EH (cell line): ENCODE measurements at regions not wholly inside any gene's neighbourhood (a gene's known extent, or its start where the extent isn't known, plus 50 kb on each side); places are given as distances from the start of the nearest gene placed in this dataset.

Experiments
- DNase-seq: peaks from one replicate; pipeline ENCODE4 v3.0.0-alpha.2; 2015; ENCODE audit warnings: low read depth

DNA sequence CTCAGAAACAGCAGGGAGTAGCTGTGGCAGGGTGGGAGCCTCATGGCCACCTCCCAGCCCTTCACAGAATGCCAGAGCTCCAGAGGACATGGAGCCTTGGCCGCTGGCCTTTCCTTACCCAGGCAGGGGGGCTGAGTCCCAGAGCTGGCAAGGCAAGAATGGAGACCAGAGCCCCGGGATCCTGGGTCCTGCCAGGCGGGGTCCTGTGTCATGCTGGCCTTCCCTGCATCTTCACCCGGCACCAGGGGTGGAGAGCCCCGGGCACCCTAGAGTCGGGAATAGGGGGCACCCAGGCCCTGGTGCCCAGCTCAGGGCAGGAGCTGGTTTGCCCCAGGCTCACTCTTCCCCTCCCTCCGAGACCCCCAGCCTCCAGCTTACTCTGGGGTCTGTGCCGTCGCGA is 519.9 kb downstream of the TBC1D22A start:
- no peak for DNase-seq

DNA sequence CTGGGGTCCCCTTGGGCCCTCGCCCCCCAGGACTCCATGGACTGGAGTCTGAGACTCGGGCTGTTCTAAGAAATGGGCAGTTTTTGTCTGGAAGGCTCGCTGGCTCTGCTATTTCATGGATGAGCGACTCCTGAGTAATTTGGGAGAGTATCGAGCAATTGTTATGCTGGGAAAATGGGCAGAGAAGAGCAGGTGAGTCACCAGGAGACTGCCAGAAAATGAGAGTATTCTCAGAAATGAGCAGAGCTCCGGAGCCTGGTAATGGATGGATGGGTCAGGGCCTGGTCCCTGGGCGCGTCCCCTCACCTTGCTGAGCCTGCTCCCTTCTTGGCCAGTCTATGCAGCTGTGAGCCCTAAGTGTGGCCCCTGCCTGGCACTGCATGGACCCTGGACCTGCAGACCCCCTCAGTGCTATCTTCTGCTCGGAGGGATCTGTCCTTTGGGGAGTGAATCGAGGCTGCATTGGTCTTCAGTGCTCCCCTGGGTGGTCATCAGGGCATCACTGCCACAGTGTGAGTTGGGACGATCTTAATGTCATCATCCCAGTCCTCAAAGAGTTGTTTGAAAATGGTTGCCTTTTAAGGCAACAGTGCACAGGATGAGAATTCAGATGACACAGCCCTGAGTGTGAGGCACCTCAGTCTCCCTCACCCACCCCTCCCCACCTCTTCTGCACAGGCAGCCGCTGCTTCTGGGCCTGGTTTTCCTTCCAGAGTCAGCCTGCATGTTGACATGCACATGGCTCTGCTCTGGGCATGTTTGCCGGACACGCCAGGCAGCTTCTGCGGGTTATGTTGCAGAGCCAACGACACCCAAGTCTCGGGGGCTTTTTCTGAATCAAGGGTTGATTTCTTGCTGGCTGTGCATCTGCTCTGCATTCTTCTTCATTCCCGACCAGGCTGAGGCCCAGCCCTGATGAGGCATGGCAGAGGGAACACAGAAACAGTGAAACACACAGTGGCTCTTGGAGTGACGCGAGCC is 519.0 kb downstream of the TBC1D22A start:
- peak; percentile 19 for DNase-seq

- no peak for DNase-seq
Measured at GRCh38 chr22:47280301-47280700, 517.9 kb downstream of the TBC1D22A start.

GRCh38 chr22:47279746-47280145 is 517.3 kb downstream of the TBC1D22A start:
- no peak for DNase-seq

GRCh38 chr22:47279337-47279736 is 516.9 kb downstream of the TBC1D22A start:
- DNase-seq: no peak

GRCh38 chr22:47278655-47279054 is 516.2 kb downstream of the TBC1D22A start:
- DNase-seq: no peak

- DNase-seq: no peak
Measured at GRCh38 chr22:47277531-47277930, 515.1 kb downstream of the TBC1D22A start.

DNA sequence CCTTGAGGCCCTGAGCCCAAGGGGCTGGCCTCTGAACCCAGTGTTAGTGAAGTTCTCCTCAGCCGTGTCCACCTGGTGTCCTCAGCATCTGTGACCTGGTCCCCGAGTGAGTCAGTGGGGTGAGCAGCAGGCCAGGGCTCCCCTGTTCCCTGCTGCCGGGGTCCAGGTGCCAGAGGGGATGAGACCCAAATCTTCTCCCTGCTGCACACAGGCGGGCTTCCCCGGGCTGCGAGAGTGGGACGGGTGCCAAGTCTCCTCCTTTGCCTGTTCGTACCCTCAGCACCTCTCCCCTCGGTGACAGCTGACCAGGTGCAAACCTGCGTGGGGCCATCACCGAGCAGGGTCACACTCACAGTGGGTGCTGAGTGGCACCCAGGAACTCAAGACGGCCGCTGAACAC is 514.5 kb downstream of the TBC1D22A start:
- DNase-seq: no peak

- no peak for DNase-seq
Measured at GRCh38 chr22:47276450-47276820, 514.0 kb downstream of the TBC1D22A start.

DNA sequence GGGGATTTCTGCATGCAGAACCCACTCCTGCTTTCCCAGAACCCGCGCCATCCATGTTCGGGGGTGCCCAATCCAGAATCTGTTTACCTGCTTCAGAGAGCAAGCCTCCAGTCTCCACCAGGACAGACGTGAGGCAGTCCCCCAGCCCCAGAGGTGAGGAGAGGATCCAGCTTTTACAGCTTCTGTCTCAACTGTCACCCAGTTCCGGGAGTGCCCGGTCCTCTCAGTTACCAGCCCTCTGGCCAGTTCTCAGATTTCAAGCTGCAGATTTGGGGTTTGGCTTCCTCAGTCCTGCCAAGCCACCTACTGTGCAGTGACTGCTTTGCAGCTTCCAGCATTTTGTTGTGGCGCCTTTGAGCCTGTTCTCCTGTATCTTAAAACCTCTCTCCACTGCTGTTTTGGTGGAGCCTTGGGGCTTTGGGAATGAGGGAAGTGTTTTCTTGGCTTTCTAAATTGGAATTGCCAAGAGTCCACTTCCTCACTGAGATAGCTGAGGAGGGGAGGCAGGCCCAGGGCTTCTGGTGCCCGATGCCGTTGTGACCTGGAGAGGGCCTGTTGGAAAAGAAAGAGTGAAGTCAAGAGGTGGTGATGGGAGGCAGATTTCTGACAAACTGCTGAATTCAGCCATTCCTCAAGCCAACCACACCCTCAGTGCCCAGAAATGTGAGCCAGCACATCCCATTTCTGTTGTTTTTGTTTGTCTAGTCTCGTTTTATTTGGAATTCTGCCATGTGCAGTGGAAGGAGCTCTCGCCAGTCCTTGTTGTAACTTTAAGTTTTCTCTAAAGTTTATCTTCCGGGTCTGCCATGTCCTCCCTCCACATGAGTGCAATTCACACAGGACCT is 513.4 kb downstream of the TBC1D22A start:
- peak; percentile 16 for DNase-seq

GRCh38 chr22:47274196-47274595 is 511.7 kb downstream of the TBC1D22A start:
- DNase-seq: no peak

- DNase-seq: no peak
Measured at GRCh38 chr22:47270463-47271135, 508.1 kb downstream of the TBC1D22A start.

DNA sequence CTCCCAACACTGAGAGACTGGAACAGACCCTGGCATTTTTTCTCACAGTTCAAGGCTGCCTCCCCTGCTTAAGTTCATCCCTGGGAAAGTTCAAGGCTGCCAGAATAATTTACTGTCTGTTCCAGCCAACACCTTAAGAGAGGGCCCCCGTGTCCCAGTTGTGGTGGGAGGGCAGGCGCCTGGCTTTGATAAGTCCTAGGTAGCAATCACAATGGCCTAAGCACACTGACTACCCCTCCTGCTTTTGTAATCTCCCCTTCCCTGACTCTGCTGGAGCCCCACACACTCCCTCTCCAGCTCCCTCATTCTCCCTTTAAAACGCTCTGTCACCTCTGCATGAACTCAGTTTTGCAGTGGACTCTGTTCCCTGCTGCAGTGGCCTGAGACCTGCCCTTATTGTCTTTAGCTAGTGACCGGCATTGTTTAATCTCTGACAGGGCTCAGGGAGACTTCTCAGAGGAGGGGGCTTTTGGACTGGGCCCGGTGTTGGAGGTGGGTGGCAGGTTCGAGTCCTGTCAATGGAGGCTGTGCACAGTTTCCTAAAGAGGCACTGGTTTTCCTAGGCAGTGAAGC is 507.2 kb downstream of the TBC1D22A start:
- no peak for DNase-seq

- no peak for DNase-seq
Measured at GRCh38 chr22:47267513-47268282, 505.2 kb downstream of the TBC1D22A start.

DNA sequence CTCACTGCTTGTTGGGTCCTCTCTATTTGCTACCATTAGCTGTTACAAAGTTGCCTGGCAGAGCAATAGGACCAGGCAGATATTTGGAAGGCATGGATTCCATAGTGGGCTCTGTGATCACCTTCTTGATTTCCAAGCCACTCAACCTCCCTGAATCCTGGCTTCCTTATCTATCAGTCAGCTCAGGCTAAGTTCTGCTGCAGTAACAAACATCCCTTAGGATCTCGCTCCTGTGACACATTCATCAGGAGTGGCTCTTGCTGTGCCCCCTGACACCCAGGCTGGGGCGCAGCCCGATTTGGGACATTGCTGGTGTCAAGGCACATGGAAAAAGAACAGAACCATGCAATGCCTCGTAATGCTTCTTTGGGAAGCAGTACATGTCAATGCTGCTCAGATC is 503.9 kb downstream of the TBC1D22A start:
- no peak for DNase-seq

- no peak for DNase-seq
Measured at GRCh38 chr22:47260551-47260950, 498.1 kb downstream of the TBC1D22A start.

DNA sequence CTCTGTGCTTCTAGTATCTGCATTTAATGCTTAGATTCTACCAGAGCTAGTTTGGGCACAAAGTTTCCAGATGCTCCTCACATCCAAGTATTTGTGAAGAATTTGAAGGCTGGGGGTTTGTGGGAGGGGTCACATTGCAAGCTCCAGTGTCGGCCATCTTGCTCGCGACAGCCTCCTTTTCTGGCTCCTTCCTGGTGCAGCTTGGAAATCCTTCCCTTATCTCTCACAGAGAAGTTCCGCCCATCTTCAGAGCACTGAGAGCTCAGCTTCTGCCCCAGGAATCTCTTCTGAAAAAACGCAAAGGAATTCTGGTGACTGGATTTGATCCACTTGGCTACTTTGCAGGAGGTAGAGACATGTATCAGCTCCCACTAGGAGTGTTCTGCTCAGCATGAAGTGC is 497.5 kb downstream of the TBC1D22A start:
- no peak for DNase-seq

GRCh38 chr22:47259049-47259448 is 496.6 kb downstream of the TBC1D22A start:
- DNase-seq: no peak

DNA sequence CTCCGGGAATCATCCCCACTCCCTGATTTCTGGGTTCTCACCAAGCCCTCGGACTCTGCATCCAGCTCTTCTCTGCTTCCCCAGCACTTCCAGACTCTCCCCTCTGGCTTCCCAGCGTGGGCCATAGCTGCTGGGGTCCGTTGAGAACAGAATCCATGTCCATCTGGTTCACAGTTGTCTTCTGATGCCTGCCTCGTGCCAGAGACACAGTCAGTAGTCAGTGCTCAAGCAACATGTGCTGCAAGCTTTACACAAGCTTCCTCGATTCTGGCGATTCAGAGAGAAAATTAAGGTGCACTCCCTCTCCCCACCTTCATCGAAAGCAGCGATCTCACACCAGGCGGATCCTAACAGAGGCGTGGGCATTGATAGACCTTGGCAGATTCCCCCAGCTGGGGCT is 495.5 kb downstream of the TBC1D22A start:
- no peak for DNase-seq

DNA sequence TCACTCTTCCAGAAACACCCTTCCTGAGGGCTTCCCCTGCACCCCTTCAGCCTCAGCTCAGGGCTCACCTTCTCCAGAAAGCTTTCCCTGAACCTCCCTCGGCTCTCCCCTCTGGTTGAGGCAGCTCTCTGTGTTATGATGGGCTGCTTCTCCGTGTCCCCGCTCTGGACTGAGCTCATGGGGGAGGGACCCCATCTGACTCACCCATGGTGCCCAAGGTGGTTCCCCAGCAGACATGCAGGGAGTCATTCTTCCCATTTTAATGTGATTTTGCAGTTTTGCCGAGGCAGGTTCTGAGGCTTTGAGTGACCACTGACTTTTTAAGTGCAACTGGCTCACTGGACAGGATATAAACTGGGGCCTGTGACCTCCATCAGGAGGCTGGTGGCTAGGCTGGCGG is 495.1 kb downstream of the TBC1D22A start:
- DNase-seq: no peak

GRCh38 chr22:47251911-47252310 is 489.5 kb downstream of the TBC1D22A start:
- DNase-seq: no peak
